Endothelial cell (in vitro differentiated cells): ENCODE measurements at regions not wholly inside any gene's neighbourhood (a gene's known extent, or its start where the extent isn't known, plus 50 kb on each side); places are given as distances from the start of the nearest gene placed in this dataset.

Experiments used
- DNase-seq: peaks from one replicate; pipeline ENCODE4 v3.0.0; 2021; ENCODE audit warnings: low spot score
- H3K27ac Mint-ChIP-seq: one replicate; pipeline ENCODE4 v1.8.0; 2021; ENCODE audit warnings: mixed read lengths, inconsistent platforms; ENCODE audit not compliant: unreplicated experiment
- H3K27me3 Mint-ChIP-seq: one replicate; pipeline ENCODE4 v1.8.0; 2021; ENCODE audit warnings: mild to moderate bottlenecking, moderate library complexity, mixed read lengths, inconsistent platforms; ENCODE audit not compliant: unreplicated experiment
- H3K36me3 Mint-ChIP-seq: one replicate; pipeline ENCODE4 v1.8.0; 2021; ENCODE audit warnings: mild to moderate bottlenecking, low read depth, mixed read lengths, inconsistent platforms; ENCODE audit not compliant: unreplicated experiment
- H3K4me1 Mint-ChIP-seq: one replicate; pipeline ENCODE4 v1.8.0; 2021; ENCODE audit warnings: mild to moderate bottlenecking, mixed read lengths, inconsistent platforms; ENCODE audit not compliant: unreplicated experiment
- H3K4me3 Mint-ChIP-seq: one replicate; pipeline ENCODE4 v1.8.0; 2021; ENCODE audit warnings: mild to moderate bottlenecking, mixed read lengths, inconsistent platforms; ENCODE audit not compliant: unreplicated experiment
- H3K9me3 Mint-ChIP-seq: one replicate; pipeline ENCODE4 v1.8.0; 2021; ENCODE audit warnings: mixed read lengths, inconsistent platforms; ENCODE audit not compliant: unreplicated experiment
- TF ChIP-seq, protein P1 (sequence below): fragments of 200-600 bp; sonication (generic); IDR thresholded peaks from one replicate; pipeline ENCODE4 v1.5.0; 2021; ENCODE audit warnings: antibody characterized with exemption; ENCODE audit not compliant: unreplicated experiment

DNA sequence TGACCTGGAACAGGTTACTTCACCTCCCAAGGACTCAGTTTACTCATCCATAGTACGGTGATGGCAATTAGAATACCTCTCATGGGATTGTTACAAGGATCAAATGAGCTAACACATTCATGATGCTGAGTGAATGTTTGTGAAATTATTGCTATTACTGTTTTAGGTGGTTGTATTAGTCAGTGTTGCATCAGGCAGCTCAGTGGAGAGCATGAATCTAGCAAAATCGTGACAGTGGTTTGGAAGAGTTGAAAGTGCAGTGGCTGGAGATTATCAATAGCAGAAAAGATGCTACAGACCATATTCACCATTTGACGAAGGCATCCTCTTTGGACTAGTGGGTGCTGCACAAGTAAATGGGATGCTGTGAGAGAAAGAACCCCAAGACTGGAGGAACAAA, 50.4 kb upstream of the CTNNBL1 start:
- H3K27me3 Mint-ChIP-seq: peaks cover 3% of the 10 kb centered on the region
- no peak overlapping the region for H3K4me3 Mint-ChIP-seq
- TF ChIP-seq, protein P1, sequence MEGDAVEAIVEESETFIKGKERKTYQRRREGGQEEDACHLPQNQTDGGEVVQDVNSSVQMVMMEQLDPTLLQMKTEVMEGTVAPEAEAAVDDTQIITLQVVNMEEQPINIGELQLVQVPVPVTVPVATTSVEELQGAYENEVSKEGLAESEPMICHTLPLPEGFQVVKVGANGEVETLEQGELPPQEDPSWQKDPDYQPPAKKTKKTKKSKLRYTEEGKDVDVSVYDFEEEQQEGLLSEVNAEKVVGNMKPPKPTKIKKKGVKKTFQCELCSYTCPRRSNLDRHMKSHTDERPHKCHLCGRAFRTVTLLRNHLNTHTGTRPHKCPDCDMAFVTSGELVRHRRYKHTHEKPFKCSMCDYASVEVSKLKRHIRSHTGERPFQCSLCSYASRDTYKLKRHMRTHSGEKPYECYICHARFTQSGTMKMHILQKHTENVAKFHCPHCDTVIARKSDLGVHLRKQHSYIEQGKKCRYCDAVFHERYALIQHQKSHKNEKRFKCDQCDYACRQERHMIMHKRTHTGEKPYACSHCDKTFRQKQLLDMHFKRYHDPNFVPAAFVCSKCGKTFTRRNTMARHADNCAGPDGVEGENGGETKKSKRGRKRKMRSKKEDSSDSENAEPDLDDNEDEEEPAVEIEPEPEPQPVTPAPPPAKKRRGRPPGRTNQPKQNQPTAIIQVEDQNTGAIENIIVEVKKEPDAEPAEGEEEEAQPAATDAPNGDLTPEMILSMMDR: no peak
- DNase-seq: no peak
- peaks cover 5% of the 10 kb centered on the region for H3K4me1 Mint-ChIP-seq
- no peaks in the 10 kb centered on the region for H3K36me3 Mint-ChIP-seq
- H3K27ac Mint-ChIP-seq: no peak overlapping the region
- no peaks in the 10 kb centered on the region for H3K9me3 Mint-ChIP-seq

DNA sequence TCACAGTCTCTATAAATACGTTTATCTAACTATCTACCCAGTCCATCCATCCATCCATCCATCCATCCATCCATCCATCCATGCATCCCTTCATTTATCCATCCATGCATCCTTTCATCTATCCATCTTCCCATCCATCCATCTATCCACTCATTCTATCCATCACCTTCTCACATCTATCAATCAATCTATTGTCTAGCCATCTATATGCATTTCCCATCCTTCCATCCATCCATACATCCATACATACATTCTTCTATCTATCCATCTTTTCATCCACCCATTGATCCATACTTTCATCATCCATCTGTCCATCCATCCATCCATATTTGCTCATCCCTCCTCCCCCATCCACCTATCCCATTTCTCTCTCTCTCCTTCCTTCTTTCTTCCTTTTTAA, 51.6 kb upstream of the CTNNBL1 start:
- TF ChIP-seq, protein P1: no peak
- DNase-seq: no peak
- no peaks in the 10 kb centered on the region for H3K36me3 Mint-ChIP-seq
- peaks cover 3% of the 10 kb centered on the region for H3K27me3 Mint-ChIP-seq
- H3K4me1 Mint-ChIP-seq: no peaks in the 10 kb centered on the region
- H3K9me3 Mint-ChIP-seq: no peaks in the 10 kb centered on the region
- H3K27ac Mint-ChIP-seq: no peak overlapping the region
- no peak overlapping the region for H3K4me3 Mint-ChIP-seq

DNA sequence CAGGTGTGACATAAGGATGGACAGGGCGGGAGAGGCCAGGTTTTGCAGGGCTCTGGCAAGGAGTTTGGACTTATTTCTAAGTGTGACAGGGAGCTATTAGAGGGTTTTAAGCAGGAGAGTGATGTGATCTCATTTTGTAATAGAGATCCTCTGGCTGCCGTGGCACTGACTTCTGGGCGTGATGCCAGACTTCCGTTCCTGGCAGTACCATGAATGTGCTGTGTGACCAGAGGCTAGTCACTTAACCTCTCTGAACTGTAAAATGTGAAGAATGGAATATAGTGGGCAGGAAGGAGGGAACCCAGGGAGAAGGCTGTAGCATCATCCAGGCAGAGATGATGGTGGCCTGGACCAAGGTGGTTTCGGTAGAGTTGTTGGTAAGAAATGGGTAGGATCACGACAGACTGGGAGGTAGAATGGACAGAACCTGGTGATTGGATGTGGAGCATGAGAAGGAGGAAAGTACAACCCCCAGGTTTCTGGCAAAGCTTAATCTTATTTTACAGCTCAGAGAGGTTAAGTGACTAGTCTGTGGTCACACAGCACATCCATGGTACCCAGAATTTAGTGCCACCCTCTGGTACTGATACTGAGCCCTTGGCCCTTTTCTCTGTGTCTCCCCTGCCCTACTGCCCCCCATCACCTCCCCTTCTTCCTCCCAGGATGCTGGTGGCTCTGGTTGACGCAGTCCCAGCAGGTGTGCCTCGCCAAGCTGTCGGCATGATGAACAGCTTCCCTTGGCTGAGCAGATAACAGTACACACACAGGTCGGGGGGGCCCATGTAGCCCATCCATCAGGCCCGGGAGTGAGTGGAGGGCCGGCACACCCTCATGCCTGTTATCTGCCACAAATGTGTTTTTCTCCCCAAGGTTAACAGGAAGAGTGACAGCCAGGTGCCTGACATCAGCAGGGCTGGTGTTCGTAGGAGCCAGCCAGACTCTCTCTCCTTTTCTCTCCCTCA, 52.9 kb upstream of the CTNNBL1 start:
- Mint-ChIP-seq H3K27me3 (peaks cover 3% of the 10 kb centered on the region), H3K4me3 (no peak overlapping the region), H3K9me3 (no peaks in the 10 kb centered on the region), H3K4me1 (no peaks in the 10 kb centered on the region), H3K36me3 (peaks cover 3% of the 10 kb centered on the region), H3K27ac (no peak overlapping the region)
- TF ChIP-seq, protein P1: no peak
- no peak for DNase-seq

DNA sequence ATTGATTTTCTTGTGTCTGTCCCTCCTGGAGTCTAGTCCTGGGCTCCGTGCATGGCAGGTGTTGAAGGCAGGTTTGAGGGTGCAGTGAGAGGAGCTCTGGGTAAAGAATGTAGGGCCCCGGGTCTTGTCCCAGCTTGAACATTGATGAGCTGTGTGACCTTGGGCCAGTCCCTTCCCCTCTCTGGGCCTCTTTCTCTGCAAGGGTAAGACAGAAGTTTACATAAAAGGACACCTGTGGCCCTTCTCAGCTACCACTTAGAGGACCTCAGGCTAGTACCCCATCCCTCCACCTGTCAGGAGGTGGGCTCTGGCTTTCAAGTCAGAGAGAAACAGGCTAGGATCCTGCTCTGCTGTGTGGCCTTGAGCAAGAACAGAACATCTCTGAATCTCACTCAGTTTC, 55.3 kb upstream of the CTNNBL1 start:
- H3K9me3 Mint-ChIP-seq: no peaks in the 10 kb centered on the region
- H3K4me3 Mint-ChIP-seq: no peak overlapping the region
- DNase-seq: no peak
- TF ChIP-seq, protein P1: no peak
- H3K27me3 Mint-ChIP-seq: peaks cover 5% of the 10 kb centered on the region
- peaks cover 8% of the 10 kb centered on the region for H3K36me3 Mint-ChIP-seq
- H3K27ac Mint-ChIP-seq: no peak overlapping the region
- H3K4me1 Mint-ChIP-seq: no peaks in the 10 kb centered on the region

DNA sequence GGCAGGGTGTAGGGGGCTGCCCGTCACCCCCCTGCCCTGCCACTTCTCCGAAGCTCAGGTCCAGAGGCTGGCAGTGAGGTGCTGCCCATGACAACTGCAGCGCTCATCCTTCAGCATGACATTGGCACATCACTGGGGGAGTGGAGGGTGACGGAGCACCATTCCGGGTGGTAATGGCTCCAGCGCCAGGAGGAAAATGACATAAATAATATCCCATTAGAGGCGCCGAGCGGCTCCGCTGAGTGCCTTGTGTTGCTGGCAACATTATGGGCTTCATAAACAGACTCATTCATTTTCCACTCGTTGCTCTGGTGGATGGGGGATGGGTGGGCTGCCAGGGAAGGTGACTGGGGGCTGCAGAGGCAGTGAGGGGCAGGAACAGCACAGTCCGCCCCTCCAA, 56.9 kb upstream of the CTNNBL1 start:
- H3K4me3 Mint-ChIP-seq: no peak overlapping the region
- TF ChIP-seq, protein P1: no peak
- peaks cover 8% of the 10 kb centered on the region for H3K36me3 Mint-ChIP-seq
- no peak for DNase-seq
- H3K27me3 Mint-ChIP-seq: peaks cover 5% of the 10 kb centered on the region
- no peaks in the 10 kb centered on the region for H3K4me1 Mint-ChIP-seq
- no peaks in the 10 kb centered on the region for H3K9me3 Mint-ChIP-seq
- no peak overlapping the region for H3K27ac Mint-ChIP-seq
